ENCODE measurements at regions not wholly inside any gene's neighbourhood (a gene's known extent, or its start where the extent isn't known, plus 50 kb on each side); places are given as distances from the start of the nearest gene placed in this dataset.

- Histone ChIP-seq H3K36me3 (ENCODE audit: control insufficient read depth in 2 of 2, extremely low read depth in 1 of 2, insufficient read depth in 2 of 2, low read length in 2 of 2) (no peaks in the 10 kb centered on the region), H3K4me3 (ENCODE audit: control insufficient read depth in 2 of 3, extremely low read depth in 1 of 3, insufficient read depth in 2 of 3, low read depth in 1 of 3, low read length in 3 of 3) (no peak overlapping the region), H3K9me1 (ENCODE audit: control insufficient read depth, extremely low read depth, insufficient read depth, low read length) (no peaks in the 10 kb centered on the region), H3K27ac (ENCODE audit: control insufficient read depth, insufficient read depth, low read length) (no peak overlapping the region), H3K9ac (ENCODE audit: control insufficient read depth, extremely low read depth, insufficient read depth, low read length) (no peak overlapping the region), H3K79me2 (ENCODE audit: control insufficient read depth, insufficient read depth, low read length) (no peaks in the 10 kb centered on the region), H4K20me1 (ENCODE audit: control insufficient read depth, extremely low read depth, insufficient read depth, low read length) (no peaks in the 10 kb centered on the region), H3K4me2 (ENCODE audit: control insufficient read depth, extremely low read depth, insufficient read depth, low read depth, low read length) (no peak overlapping the region), H3K4me1 (ENCODE audit: control insufficient read depth, extremely low read depth, insufficient read depth, low read length) (no peaks in the 10 kb centered on the region), H3K9me3 (ENCODE audit: control insufficient read depth, low read depth, low read length) (no peaks in the 10 kb centered on the region), H3K27me3 (ENCODE audit: control insufficient read depth, extremely low read depth, insufficient read depth, low read length) (no peaks in the 10 kb centered on the region), H2AFZ (ENCODE audit: control insufficient read depth, low read length) (no peak overlapping the region)
- DNase-seq (ENCODE audit: low read depth, low spot score) = no peak
- no peak for TF ChIP-seq CTCF (optimal IDR thresholded peaks at IDR 0.05 in 1 of 3, IDR thresholded peaks at IDR 0.05 in 1 of 3, conservative IDR thresholded peaks at IDR 0.05 in 1 of 3; ENCODE audit: extremely low read depth in 1 of 3, insufficient read depth in 2 of 3, low read length in 3 of 3)
- no peak for TF ChIP-seq EZH2 (IDR thresholded peaks at IDR 0.05; ENCODE audit: low read length)
- FAIRE-seq = no peak
- dilution Hi-C loops (cut with MboI; ENCODE audit: extremely low pct_ligation_motif_present, low sequenced_read_pairs) = no loop called here
These were observed 71.9 kb upstream of the PHOX2B start for GRCh38 chr4:41820473-41820872.

- no peaks in the 10 kb centered on the region for H3K27me3 ChIP-seq (ENCODE audit: control insufficient read depth, extremely low read depth, insufficient read depth, low read length)
- H3K9me1 ChIP-seq (ENCODE audit: control insufficient read depth, extremely low read depth, insufficient read depth, low read length) = no peaks in the 10 kb centered on the region
- no peak for DNase-seq (ENCODE audit: low read depth, low spot score)
- FAIRE-seq = no peak
- no peak overlapping the region for H3K9ac ChIP-seq (ENCODE audit: control insufficient read depth, extremely low read depth, insufficient read depth, low read length)
- H2AFZ ChIP-seq (ENCODE audit: control insufficient read depth, low read length) = no peak overlapping the region
- H4K20me1 ChIP-seq (ENCODE audit: control insufficient read depth, extremely low read depth, insufficient read depth, low read length) = no peaks in the 10 kb centered on the region
- dilution Hi-C loops (cut with MboI; ENCODE audit: extremely low pct_ligation_motif_present, low sequenced_read_pairs) = no loop called here
- TF ChIP-seq EZH2 (IDR thresholded peaks at IDR 0.05; ENCODE audit: low read length) = no peak
- no peak for TF ChIP-seq CTCF (optimal IDR thresholded peaks at IDR 0.05 in 1 of 3, IDR thresholded peaks at IDR 0.05 in 1 of 3, conservative IDR thresholded peaks at IDR 0.05 in 1 of 3; ENCODE audit: extremely low read depth in 1 of 3, insufficient read depth in 2 of 3, low read length in 3 of 3)
- H3K4me1 ChIP-seq (ENCODE audit: control insufficient read depth, extremely low read depth, insufficient read depth, low read length) = no peaks in the 10 kb centered on the region
- no peaks in the 10 kb centered on the region for H3K79me2 ChIP-seq (ENCODE audit: control insufficient read depth, insufficient read depth, low read length)
- H3K9me3 ChIP-seq (ENCODE audit: control insufficient read depth, low read depth, low read length) = no peaks in the 10 kb centered on the region
- no peak overlapping the region for H3K4me2 ChIP-seq (ENCODE audit: control insufficient read depth, extremely low read depth, insufficient read depth, low read depth, low read length)
- no peak overlapping the region for H3K27ac ChIP-seq (ENCODE audit: control insufficient read depth, insufficient read depth, low read length)
- H3K36me3 ChIP-seq (ENCODE audit: control insufficient read depth in 2 of 2, extremely low read depth in 1 of 2, insufficient read depth in 2 of 2, low read length in 2 of 2) = no peaks in the 10 kb centered on the region
- no peak overlapping the region for H3K4me3 ChIP-seq (ENCODE audit: control insufficient read depth in 2 of 3, extremely low read depth in 1 of 3, insufficient read depth in 2 of 3, low read depth in 1 of 3, low read length in 3 of 3)
These were observed 71.1 kb upstream of the PHOX2B start for GRCh38 chr4:41819621-41820020.
